NT2/D1 (cell line): ENCODE measurements at regions not wholly inside any gene's neighbourhood (a gene's known extent, or its start where the extent isn't known, plus 50 kb on each side); places are given as distances from the start of the nearest gene placed in this dataset.
"Not testable (repeated sequence)": the region's sequence is repeated elsewhere in the genome, so short reads cannot be mapped to it uniquely, and the experiment has no call there.

Source experiments
- DNase-seq: peaks from one replicate; pipeline ENCODE4 v3.0.0-alpha.2; 2011; ENCODE audit warnings: low read depth, low spot score
- H3K27me3 ChIP-seq: 2 replicates; pipeline ENCODE4 v1.6.0; 2011; ENCODE audit warnings: mild to moderate bottlenecking; ENCODE audit not compliant: insufficient read length, insufficient read depth
- H3K36me3 ChIP-seq: 2 replicates; pipeline ENCODE4 v1.6.1; 2011; ENCODE audit warnings: mild to moderate bottlenecking, low read length, mixed read lengths; ENCODE audit not compliant: insufficient read depth, insufficient read length
- H3K4me1 ChIP-seq: 2 replicates; pipeline ENCODE4 v1.5.1; 2011; ENCODE audit not compliant: insufficient read depth, insufficient read length
- H3K4me3 ChIP-seq: 2 replicates; pipeline ENCODE4 v1.5.1; 2011; ENCODE audit warnings: low read depth; ENCODE audit not compliant: insufficient read length
- H3K9ac ChIP-seq: 2 replicates; pipeline ENCODE4 v1.6.0; 2011; ENCODE audit warnings: low read depth; ENCODE audit not compliant: insufficient read length
- H3K9me3 ChIP-seq: 2 replicates; pipeline ENCODE4 v1.5.1; 2011; ENCODE audit warnings: mild to moderate bottlenecking, low read length; ENCODE audit not compliant: insufficient read depth
- SUZ12 ChIP-seq: IDR thresholded peaks from 2 replicates; pipeline ENCODE4 v1.6.1; 2011; ENCODE audit not compliant: insufficient read length, insufficient read depth; ENCODE audit errors: extremely low read depth
- YY1 ChIP-seq: IDR thresholded peaks from 2 replicates; pipeline ENCODE4 v1.6.1; 2011; ENCODE audit not compliant: insufficient read length, insufficient read depth
- ZNF274 ChIP-seq: IDR thresholded peaks from 2 replicates; pipeline ENCODE4 v1.6.1; 2011; ENCODE audit warnings: mild to moderate bottlenecking, low read depth, low read length

GRCh38 chr1:99424087-99424486 lies 159.8 kb downstream of the PLPPR4 start:
- Histone ChIP-seq H3K9me3 (no peaks in the 10 kb centered on the region), H3K4me1 (no peaks in the 10 kb centered on the region), H3K36me3 (no peaks in the 10 kb centered on the region), H3K27me3 (no peaks in the 10 kb centered on the region), H3K4me3 (no peak overlapping the region), H3K9ac (no peak overlapping the region)
- TF ChIP-seq ZNF274 (no peak), YY1 (no peak), SUZ12 (no peak)
- no peak for DNase-seq

DNA sequence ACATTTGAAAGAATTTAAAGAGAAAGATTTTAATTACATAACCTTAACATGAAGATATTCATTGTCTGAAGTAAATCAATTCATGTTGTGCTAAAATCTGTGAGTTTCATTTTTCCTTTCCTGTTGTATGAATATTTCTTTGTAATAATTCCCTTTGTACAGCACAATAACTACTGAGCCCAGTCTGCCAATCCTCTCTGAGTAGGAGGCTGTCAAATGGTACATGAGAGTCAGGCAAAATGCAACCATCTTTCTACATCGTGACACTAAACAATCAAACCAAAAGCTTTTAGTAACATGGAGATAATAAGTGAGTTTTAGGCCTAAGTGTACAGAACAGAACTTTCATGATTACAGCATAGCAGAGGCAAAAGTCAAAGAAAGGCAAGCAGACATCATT lies 165.5 kb downstream of the PLPPR4 start:
- H3K9ac ChIP-seq, result no peak overlapping the region
- H3K9me3 ChIP-seq, result no peaks in the 10 kb centered on the region
- H3K36me3 ChIP-seq, result no peaks in the 10 kb centered on the region
- DNase-seq, result no peak
- no peak overlapping the region for H3K4me3 ChIP-seq
- TF ChIP-seq YY1 (no peak), ZNF274 (no peak)
- H3K4me1 ChIP-seq, result no peaks in the 10 kb centered on the region
- no peaks in the 10 kb centered on the region for H3K27me3 ChIP-seq

DNA sequence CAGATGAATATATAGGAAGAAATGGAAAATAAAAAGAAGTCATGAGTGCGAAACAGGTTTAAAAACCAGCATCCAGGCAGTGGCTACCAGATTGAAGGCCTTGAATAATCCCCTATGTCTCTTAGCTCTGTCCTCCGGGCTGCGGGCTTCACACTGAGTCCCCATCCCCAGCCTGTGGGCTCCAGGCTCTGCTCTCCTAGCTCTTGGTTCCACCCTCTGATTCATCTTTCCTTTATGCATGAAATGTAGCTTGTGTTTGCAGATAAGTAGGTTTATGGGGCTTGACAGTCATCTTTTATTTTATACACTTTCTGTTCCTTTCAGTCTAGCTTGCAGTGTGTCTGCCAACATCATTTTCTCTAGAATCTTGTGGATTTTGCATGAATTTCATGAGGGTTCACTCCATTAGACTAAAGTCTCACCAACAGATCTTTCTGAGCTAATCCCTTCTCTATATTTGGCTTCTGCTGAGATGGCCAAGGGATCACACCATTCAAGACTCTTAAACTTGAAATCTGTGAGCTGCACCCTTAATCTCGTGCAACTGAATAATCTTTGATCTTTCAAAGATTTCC lies 174.5 kb downstream of the PLPPR4 start:
- TF ChIP-seq YY1 (no peak), SUZ12 (no peak), ZNF274 (no peak)
- Histone ChIP-seq H3K4me1 (no peaks in the 10 kb centered on the region), H3K36me3 (no peaks in the 10 kb centered on the region), H3K4me3 (no peak overlapping the region), H3K9me3 (no peaks in the 10 kb centered on the region), H3K9ac (no peak overlapping the region), H3K27me3 (no peaks in the 10 kb centered on the region)
- DNase-seq, result no peak

DNA sequence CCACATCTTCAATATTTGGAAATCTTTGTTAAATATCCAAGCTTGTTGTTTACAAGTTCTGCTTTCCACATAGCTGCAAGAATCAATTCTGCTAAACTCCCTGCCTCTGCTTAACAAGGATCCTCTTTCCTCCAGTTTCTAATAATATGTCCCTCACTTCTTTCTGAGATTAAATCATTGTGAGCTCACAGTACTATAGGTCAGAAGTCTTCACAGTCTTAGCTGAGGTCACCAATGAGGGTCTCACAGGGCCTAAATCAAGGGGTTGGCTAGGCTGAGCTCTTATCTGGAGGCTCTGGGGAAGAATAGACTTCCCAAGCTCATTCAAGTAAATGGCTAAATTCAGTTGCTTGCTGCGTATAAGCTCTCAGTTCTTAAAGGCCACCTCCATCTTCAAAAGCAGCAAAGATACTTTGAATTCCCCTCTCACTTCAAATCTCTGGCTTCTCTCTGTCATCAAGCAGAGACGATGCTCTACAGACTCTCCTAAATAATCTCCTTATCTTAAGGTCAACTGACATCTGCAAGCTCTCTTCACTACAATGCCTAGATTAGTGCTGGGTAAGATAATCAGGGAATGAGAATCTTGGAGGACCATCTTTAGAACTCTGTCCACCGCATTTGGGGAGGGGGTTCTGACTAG lies 175.3 kb downstream of the PLPPR4 start:
- Histone ChIP-seq H3K27me3 (no peaks in the 10 kb centered on the region), H3K36me3 (no peaks in the 10 kb centered on the region), H3K9me3 (no peaks in the 10 kb centered on the region), H3K4me1 (no peaks in the 10 kb centered on the region), H3K9ac (no peak overlapping the region), H3K4me3 (no peak overlapping the region)
- no peak for TF ChIP-seq YY1
- no peak for DNase-seq

GRCh38 chr1:99441299-99442095 lies 177.2 kb downstream of the PLPPR4 start:
- H3K9ac ChIP-seq, result no peak overlapping the region
- H3K4me3 ChIP-seq, result no peak overlapping the region
- TF ChIP-seq YY1 (no peak), SUZ12 (no peak), ZNF274 (no peak)
- no peaks in the 10 kb centered on the region for H3K9me3 ChIP-seq
- DNase-seq, result no peak
- H3K4me1 ChIP-seq, result no peaks in the 10 kb centered on the region
- H3K27me3 ChIP-seq, result no peaks in the 10 kb centered on the region
- H3K36me3 ChIP-seq, result no peaks in the 10 kb centered on the region

DNA sequence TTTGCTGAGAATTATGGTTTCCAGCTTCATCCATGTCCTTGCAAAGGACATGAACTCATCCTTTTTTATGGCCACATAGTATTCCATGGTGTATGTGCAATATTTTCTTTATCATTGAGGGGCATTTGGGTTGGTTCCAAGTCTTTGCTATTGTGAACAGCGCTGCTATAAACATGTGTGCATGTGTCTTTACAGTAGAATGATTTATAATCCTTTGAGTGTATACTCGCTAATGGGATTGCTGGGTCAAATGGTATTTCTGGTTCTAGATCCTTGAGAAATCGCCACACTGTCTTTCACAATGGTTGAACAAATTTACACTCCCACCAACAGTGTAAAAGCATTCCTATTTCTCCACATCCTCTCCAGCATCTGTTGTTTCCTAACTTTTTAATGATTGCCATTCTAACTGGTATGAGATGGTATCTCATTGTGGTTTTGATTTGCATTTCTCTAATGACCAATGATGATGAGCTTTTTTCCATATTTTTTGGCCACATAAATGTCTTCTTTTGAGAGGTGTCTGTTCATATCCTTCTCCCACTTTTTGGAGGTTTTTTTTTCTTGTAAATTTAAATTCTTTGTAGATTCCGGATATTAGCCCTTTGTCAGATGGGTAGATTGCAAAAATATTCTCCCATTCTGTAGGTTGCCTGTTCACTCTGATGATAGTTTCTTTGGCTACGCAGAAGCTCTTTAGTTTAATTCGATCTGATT lies 180.1 kb downstream of the PLPPR4 start:
- not testable (repeated sequence) for H3K9me3 ChIP-seq, H3K4me1 ChIP-seq, H3K4me3 ChIP-seq, H3K27me3 ChIP-seq, DNase-seq, H3K36me3 ChIP-seq, H3K9ac ChIP-seq

DNA sequence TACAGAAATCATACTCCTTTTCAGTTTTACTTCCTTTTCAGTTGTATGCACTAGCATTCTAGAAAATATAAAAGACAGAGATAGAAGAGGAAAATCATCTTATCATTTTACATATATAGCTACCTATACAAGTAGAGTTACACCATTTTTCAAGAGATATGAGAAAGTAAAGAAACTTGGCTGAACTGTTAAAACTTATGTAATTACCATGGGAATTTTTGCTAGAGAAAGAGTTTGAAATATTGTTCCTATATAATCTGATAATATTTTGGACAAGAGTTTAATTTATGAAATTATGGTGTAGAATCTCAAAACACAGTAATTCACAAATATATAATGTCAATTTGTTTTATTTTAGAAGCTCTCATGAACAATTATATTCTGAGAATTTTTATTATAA lies 180.8 kb downstream of the PLPPR4 start:
- Histone ChIP-seq H3K9me3 (no peaks in the 10 kb centered on the region), H3K4me1 (no peaks in the 10 kb centered on the region), H3K4me3 (no peak overlapping the region), H3K9ac (no peak overlapping the region), H3K27me3 (no peaks in the 10 kb centered on the region), H3K36me3 (no peaks in the 10 kb centered on the region)
- DNase-seq, result no peak
- TF ChIP-seq SUZ12 (no peak), ZNF274 (no peak), YY1 (no peak)
